HG02840 (cell line): ENCODE measurements at regions not wholly inside any gene's neighbourhood (a gene's known extent, or its start where the extent isn't known, plus 50 kb on each side); places are given as distances from the start of the nearest gene placed in this dataset.
"Not testable (repeated sequence)": the region's sequence is repeated elsewhere in the genome, so short reads cannot be mapped to it uniquely, and the experiment has no call there.

ENCODE experiments used
- ATAC-seq: cut with Tn5 transposase; IDR thresholded peaks from one replicate; pipeline ENCODE4 v1.9.1; 2021; ENCODE audit warnings: mild to moderate bottlenecking, moderate library complexity, moderate number of reproducible peaks; ENCODE audit not compliant: unreplicated experiment, low FRiP score

GRCh38 chr5:17755406-17755805 is 121.1 kb downstream of the TAF11L14 start:
- not testable (repeated sequence) for ATAC-seq

- ATAC-seq = no peak
These were observed 127.1 kb downstream of the TAF11L14 start for GRCh38 chr5:17761326-17761725.

- ATAC-seq = no peak
These were observed 129.0 kb downstream of the TAF11L14 start for GRCh38 chr5:17763301-17763700.

- ATAC-seq = no peak
These were observed 131.8 kb downstream of the TAF11L14 start for GRCh38 chr5:17766031-17766430.

- no peak for ATAC-seq
These were observed 135.0 kb downstream of the TAF11L14 start for GRCh38 chr5:17769277-17769676.

GRCh38 chr5:17772232-17772631 is 138.0 kb downstream of the TAF11L14 start:
- no peak for ATAC-seq

- ATAC-seq = no peak
These were observed 151.5 kb downstream of the TAF11L14 start for GRCh38 chr5:17785774-17786173.

- no peak for ATAC-seq
These were observed 154.1 kb downstream of the TAF11L14 start for GRCh38 chr5:17788351-17788750.

GRCh38 chr5:17794201-17794600 is 159.9 kb downstream of the TAF11L14 start:
- no peak for ATAC-seq

GRCh38 chr5:17794815-17795214 is 160.6 kb downstream of the TAF11L14 start:
- no peak for ATAC-seq

- ATAC-seq = no peak
These were observed 161.9 kb downstream of the TAF11L14 start for GRCh38 chr5:17796142-17796541.

GRCh38 chr5:17796757-17797396 is 162.6 kb downstream of the TAF11L14 start:
- ATAC-seq = no peak

GRCh38 chr5:17799521-17799920 is 165.3 kb downstream of the TAF11L14 start:
- ATAC-seq = no peak

GRCh38 chr5:17801595-17801994 is 167.3 kb downstream of the TAF11L14 start:
- no peak for ATAC-seq

- ATAC-seq = no peak
These were observed 168.0 kb downstream of the TAF11L14 start for GRCh38 chr5:17802256-17802655.

- ATAC-seq = no peak
These were observed 169.7 kb downstream of the TAF11L14 start for GRCh38 chr5:17803971-17804370.

- no peak for ATAC-seq
These were observed 171.1 kb downstream of the TAF11L14 start for GRCh38 chr5:17805227-17805825.

GRCh38 chr5:17806818-17807468 is 172.7 kb downstream of the TAF11L14 start:
- no peak for ATAC-seq

GRCh38 chr5:17808566-17808965 is 174.3 kb downstream of the TAF11L14 start:
- ATAC-seq = no peak

- ATAC-seq = no peak
These were observed 176.5 kb downstream of the TAF11L14 start for GRCh38 chr5:17810734-17811133.

- ATAC-seq = no peak
These were observed 179.0 kb downstream of the TAF11L14 start for GRCh38 chr5:17813214-17813613.

- ATAC-seq = no peak
These were observed 182.2 kb downstream of the TAF11L14 start for GRCh38 chr5:17816505-17816904.
